Amygdala (tissue), 56 donors: ENCODE measurements at regions not wholly inside any gene's neighbourhood (a gene's known extent, or its start where the extent isn't known, plus 50 kb on each side); places are given as distances from the start of the nearest gene placed in this dataset.

ENCODE experiments used
- DNase-seq, 56 donors: peaks; one replicate each; lab custom pipeline; 2025; lab: John Stamatoyannopoulos, UW

GRCh38 chr16:6266703-6267102 lies 1065.9 kb upstream of the RBFOX1 start:
- no peak for DNase-seq

GRCh38 chr16:6265968-6266367 lies 1066.7 kb upstream of the RBFOX1 start:
- peak in 1 of 56 donors; percentile 3 for DNase-seq

- DNase-seq = no peak
These were observed 1074.6 kb upstream of the RBFOX1 start for GRCh38 chr16:6258056-6258455.

GRCh38 chr16:6252541-6252940 lies 1080.1 kb upstream of the RBFOX1 start:
- no peak for DNase-seq

GRCh38 chr16:6250511-6250910 lies 1082.1 kb upstream of the RBFOX1 start:
- DNase-seq = no peak

GRCh38 chr16:6249863-6250262 lies 1082.8 kb upstream of the RBFOX1 start:
- no peak for DNase-seq

GRCh38 chr16:6248199-6248598 lies 1084.4 kb upstream of the RBFOX1 start:
- no peak for DNase-seq

GRCh38 chr16:6247775-6248174 lies 1084.9 kb upstream of the RBFOX1 start:
- DNase-seq = peak in 1 of 56 donors; percentile 6

- no peak for DNase-seq
These were observed 1085.5 kb upstream of the RBFOX1 start for GRCh38 chr16:6247150-6247549.

GRCh38 chr16:6246266-6246665 lies 1086.4 kb upstream of the RBFOX1 start:
- no peak for DNase-seq

GRCh38 chr16:6232056-6232455 lies 1100.6 kb upstream of the RBFOX1 start:
- no peak for DNase-seq

GRCh38 chr16:6231398-6231797 lies 1101.2 kb upstream of the RBFOX1 start:
- no peak for DNase-seq

- DNase-seq = no peak
These were observed 1103.5 kb upstream of the RBFOX1 start for GRCh38 chr16:6229186-6229585.

GRCh38 chr16:6218855-6219254 lies 1113.8 kb upstream of the RBFOX1 start:
- DNase-seq = no peak

- no peak for DNase-seq
These were observed 1115.8 kb upstream of the RBFOX1 start for GRCh38 chr16:6216836-6217235.

- no peak for DNase-seq
These were observed 1114.0 kb upstream of the EEF2KMT start for GRCh38 chr16:6211644-6212043.

- DNase-seq = no peak
These were observed 1111.8 kb upstream of the EEF2KMT start for GRCh38 chr16:6209355-6209930.

GRCh38 chr16:6207580-6207979 lies 1110.0 kb upstream of the EEF2KMT start:
- no peak for DNase-seq

GRCh38 chr16:6207124-6207523 lies 1109.5 kb upstream of the EEF2KMT start:
- DNase-seq = no peak

GRCh38 chr16:6206080-6206479 lies 1108.5 kb upstream of the EEF2KMT start:
- no peak for DNase-seq

GRCh38 chr16:6204945-6205344 lies 1107.3 kb upstream of the EEF2KMT start:
- DNase-seq = no peak

- DNase-seq = no peak
These were observed 1103.3 kb upstream of the EEF2KMT start for GRCh38 chr16:6200861-6201260.

- no peak for DNase-seq
These were observed 1102.7 kb upstream of the EEF2KMT start for GRCh38 chr16:6200271-6200670.
